ENCODE measurements at regions not wholly inside any gene's neighbourhood (a gene's known extent, or its start where the extent isn't known, plus 50 kb on each side); places are given as distances from the start of the nearest gene placed in this dataset.

DNA sequence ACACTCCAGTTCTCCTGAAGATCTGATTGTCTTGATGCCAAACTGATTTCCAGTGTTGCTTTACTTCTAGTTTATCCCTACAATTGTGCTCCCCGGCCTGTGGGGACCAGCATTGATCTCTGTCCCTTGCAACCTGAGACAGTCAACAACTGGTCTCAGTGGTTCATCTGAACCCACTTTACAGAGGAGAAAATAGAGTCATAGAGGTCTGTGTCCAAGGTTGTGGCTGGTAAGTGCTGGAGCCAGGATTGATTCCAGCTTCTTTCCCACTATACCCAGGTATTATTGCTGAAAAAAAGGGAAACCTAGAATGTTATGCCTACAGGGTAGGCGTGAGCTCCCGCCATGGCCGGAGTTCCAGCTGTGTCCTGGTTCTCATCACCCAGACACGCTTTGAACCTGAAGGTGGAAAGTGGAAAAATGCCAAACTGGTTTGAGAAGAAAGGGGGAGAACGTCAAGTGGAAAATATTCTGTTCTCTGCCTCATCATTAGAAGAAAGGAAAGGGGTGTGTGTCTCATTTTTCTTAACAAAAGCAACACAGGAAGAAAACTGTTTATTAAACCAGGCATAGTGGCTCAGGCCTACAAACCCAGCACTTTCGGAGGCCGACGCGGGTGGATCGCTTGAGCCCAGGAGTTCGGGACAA is 60.7 kb upstream of the ITPKB start:
- H2BK5ac ChIP-seq (ENCODE audit: low read depth, low read length), result no peak overlapping the region
- H3K23me2 ChIP-seq (ENCODE audit: low read depth, low read length), result no peaks in the 10 kb centered on the region
- H2BK15ac ChIP-seq (ENCODE audit: low read length), result no peak overlapping the region
- no peak overlapping the region for H3K18ac ChIP-seq (ENCODE audit: extremely low read depth, low read length)
- H2BK20ac ChIP-seq (ENCODE audit: low read length), result no peak overlapping the region
- no peaks in the 10 kb centered on the region for H3K79me1 ChIP-seq (ENCODE audit: low read depth, low read length)
- H2BK120ac ChIP-seq (replicated peaks; ENCODE audit: low read depth, low read length), result no peak overlapping the region
- no peak overlapping the region for H4K5ac ChIP-seq (ENCODE audit: insufficient read length, low read depth, low read length)
- POLR2A ChIA-PET (ENCODE audit: partially characterized antibody), result no interaction called here
- DNase-seq (ENCODE audit: low read depth in 1 of 2, low spot score in 2 of 2) (no peak), FAIRE-seq (no peak)
- no peak overlapping the region for H4K8ac ChIP-seq (ENCODE audit: extremely low read depth, insufficient read depth, low read length)
- H3K56ac ChIP-seq (replicated peaks; ENCODE audit: insufficient read length, low read depth, low read length), result no peak overlapping the region
- H4K20me1 ChIP-seq (replicated peaks in 1 of 2; ENCODE audit: control insufficient read depth in 1 of 2, insufficient read depth in 2 of 2, low read length in 2 of 2), result no peaks in the 10 kb centered on the region
- CTCF ChIA-PET (ENCODE audit: partially characterized antibody), result interaction anchor here (1.2 kb wide), 1 partner anchor 162 kb away, joined by 3 read pairs; no protein-coding TSS in a partner anchor
- no peak overlapping the region for H3K4ac ChIP-seq (replicated peaks; ENCODE audit: insufficient read length, low read depth, low read length)
- no peaks in the 10 kb centered on the region; a peak in 1 of 7 replicates for H3K27me3 ChIP-seq (replicated peaks in 1 of 4; ENCODE audit: control insufficient read depth in 3 of 4, extremely low read depth in 1 of 4, insufficient read depth in 3 of 4, low read length in 3 of 4)
- H3K27ac ChIP-seq (ENCODE audit: low read depth, low read length), result no peak overlapping the region
- no peak overlapping the region for H3K9ac ChIP-seq (replicated peaks in 1 of 4; ENCODE audit: extremely low read depth in 1 of 4, low read depth in 3 of 4, low read length in 3 of 4)
- no peak overlapping the region for H3K23ac ChIP-seq (ENCODE audit: insufficient read length)
- H4K91ac ChIP-seq (replicated peaks; ENCODE audit: insufficient read length, low read length), result no peak overlapping the region
- no peaks in the 10 kb centered on the region for H3K36me3 ChIP-seq (ENCODE audit: control insufficient read depth in 2 of 4, insufficient read depth in 4 of 4, low read length in 3 of 4)
- H3K79me2 ChIP-seq (ENCODE audit: control insufficient read depth in 1 of 2, insufficient read depth in 2 of 2, low read length in 2 of 2), result no peaks in the 10 kb centered on the region
- H2AK5ac ChIP-seq (ENCODE audit: low read depth, low read length), result no peak overlapping the region
- H3K4me1 ChIP-seq (replicated peaks in 1 of 4; ENCODE audit: control insufficient read depth in 3 of 4, insufficient read depth in 4 of 4, low read length in 3 of 4), result no peaks in the 10 kb centered on the region
- no peak overlapping the region for H3K14ac ChIP-seq (ENCODE audit: insufficient read length)
- no peak overlapping the region for H3K4me2 ChIP-seq (ENCODE audit: insufficient read depth in 1 of 2, low read depth in 2 of 2, low read length in 2 of 2)
- H3K9me3 ChIP-seq (ENCODE audit: insufficient read depth in 2 of 2, low read depth in 1 of 2, low read length in 1 of 2), result no peaks in the 10 kb centered on the region
- no peak overlapping the region for H2BK12ac ChIP-seq (ENCODE audit: low read depth, low read length)
- H2AFZ ChIP-seq (ENCODE audit: low read length), result no peak overlapping the region
- H3K4me3 ChIP-seq (ENCODE audit: extremely low read depth in 1 of 4, insufficient read depth in 2 of 4, low read depth in 3 of 4, low read length in 4 of 4), result no peak overlapping the region
- WGBS, 2 experiments (ENCODE audit: extremely low coverage in 1 of 2, insufficient coverage in 1 of 2, insufficient read length in 1 of 2, insufficient replicate concordance in 2 of 2, low coverage in 1 of 2, low lambda C conversion rate in 2 of 2, missing lambda C conversion rate in 1 of 2), result 85% methylated on average over 11 of the region's 12 CpGs; no CpG with 5 or more reads in 1 of the 2 experiments
- TF ChIP-seq SIN3A (conservative IDR thresholded peaks at IDR 0.05 in 1 of 2, IDR thresholded peaks at IDR 0.05 in 1 of 2; ENCODE audit: low read depth in 1 of 2, low read length in 2 of 2) (no peak), TCF12 (IDR thresholded peaks at IDR 0.05; ENCODE audit: low read depth, low read length) (no peak), TEAD4 (IDR thresholded peaks at IDR 0.05; ENCODE audit: low read depth, low read length) (no peak), TBP (IDR thresholded peaks at IDR 0.05; ENCODE audit: low read depth, low read length) (no peak), ASH2L (IDR thresholded peaks at IDR 0.05; ENCODE audit: low read length) (no peak), SP4 (IDR thresholded peaks at IDR 0.05; ENCODE audit: low read length) (no peak), EGR1 (IDR thresholded peaks at IDR 0.05; ENCODE audit: borderline replicate concordance, low read depth, low read length) (no peak), POU5F1 (IDR thresholded peaks at IDR 0.05; ENCODE audit: low read depth, low read length) (no peak), CHD1 (IDR thresholded peaks at IDR 0.05; ENCODE audit: low read depth, low read length) (no peak), NRF1 (IDR thresholded peaks at IDR 0.05; ENCODE audit: low read depth, low read length) (no peak), CBX5 (IDR thresholded peaks at IDR 0.05; ENCODE audit: low read depth, low read length) (no peak), RAD21 (IDR thresholded peaks at IDR 0.05 in 1 of 2, conservative IDR thresholded peaks at IDR 0.05 in 1 of 2; ENCODE audit: low read depth in 2 of 2, low read length in 2 of 2) (no peak), SIX5 (IDR thresholded peaks at IDR 0.05; ENCODE audit: low read depth, low read length) (no peak), CREB1 (IDR thresholded peaks at IDR 0.05) (no peak), GTF2F1 (IDR thresholded peaks at IDR 0.05; ENCODE audit: borderline replicate concordance, low read depth, low read length) (no peak), SUZ12 (IDR thresholded peaks at IDR 0.05; ENCODE audit: low read length) (no peak)
